HFFc6 (cell line): ENCODE measurements at regions not wholly inside any gene's neighbourhood (a gene's known extent, or its start where the extent isn't known, plus 50 kb on each side); places are given as distances from the start of the nearest gene placed in this dataset.

ENCODE experiments used
- DNase-seq: peaks from one replicate; pipeline ENCODE4 v3.0.0-alpha.2; 2018
- H3K27ac Mint-ChIP-seq: 2 replicates; pipeline ENCODE4 v1.8.0; 2020; ENCODE audit warnings: mild to moderate bottlenecking, mixed read lengths
- H3K27me3 Mint-ChIP-seq: 2 replicates; pipeline ENCODE4 v1.8.0; 2021; ENCODE audit warnings: mild to moderate bottlenecking, moderate library complexity, mixed read lengths; ENCODE audit not compliant: insufficient read depth
- H3K36me3 Mint-ChIP-seq: 2 replicates; pipeline ENCODE4 v1.8.0; 2021; ENCODE audit warnings: low read depth, mixed read lengths
- H3K4me1 Mint-ChIP-seq: 2 replicates; pipeline ENCODE4 v1.8.0; 2020; ENCODE audit warnings: low read depth, mixed read lengths
- H3K4me3 Mint-ChIP-seq: 2 replicates; pipeline ENCODE4 v1.8.0; 2020; ENCODE audit warnings: mild to moderate bottlenecking, moderate library complexity, mixed read lengths
- H3K9me3 Mint-ChIP-seq: 2 replicates; pipeline ENCODE4 v1.8.0; 2020; ENCODE audit warnings: mild to moderate bottlenecking, mixed read lengths
- CTCF ChIP-seq: fragments of 200-600 bp; sonication (generic); IDR thresholded peaks from 2 replicates; pipeline ENCODE4 v1.5.0; 2021; ENCODE audit warnings: antibody characterized with exemption, mild to moderate bottlenecking

- DNase-seq, result no peak
- H3K27ac Mint-ChIP-seq, result no peak overlapping the region
Measured at GRCh38 chr11:116650052-116650451, 122.7 kb downstream of the BUD13 start.

DNA sequence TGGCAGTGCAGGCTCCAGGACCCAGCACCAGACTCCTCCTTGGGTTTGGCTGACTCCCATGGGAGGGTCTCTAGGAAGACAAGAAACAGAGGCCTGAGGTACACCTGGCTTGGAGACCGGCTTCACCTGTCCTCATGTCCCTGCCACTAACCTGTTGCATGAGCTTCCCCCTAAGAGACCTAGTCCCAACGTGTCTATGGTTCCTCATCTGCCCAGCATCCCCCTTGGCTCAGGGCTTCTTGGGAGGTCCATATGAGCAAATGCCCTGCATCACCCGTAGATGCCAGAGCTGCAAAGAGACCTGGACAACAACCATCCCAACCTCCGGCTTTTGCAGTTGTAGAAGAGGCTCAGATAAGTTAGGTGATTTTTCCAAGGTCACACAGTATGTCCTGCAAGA lies 123.5 kb downstream of the BUD13 start:
- Mint-ChIP-seq H3K9me3 (no peaks in the 10 kb centered on the region), H3K4me1 (no peaks in the 10 kb centered on the region), H3K36me3 (no peaks in the 10 kb centered on the region), H3K27me3 (peaks cover 19% of the 10 kb centered on the region), H3K27ac (no peak overlapping the region), H3K4me3 (no peak overlapping the region)
- TF ChIP-seq CTCF, result no peak
- DNase-seq, result no peak

More at GRCh38 chr11:116650052-116650451, 122.7 kb downstream of the BUD13 start:
- no peak for TF ChIP-seq CTCF
- Mint-ChIP-seq H3K36me3 (no peaks in the 10 kb centered on the region), H3K4me1 (no peaks in the 10 kb centered on the region), H3K4me3 (no peak overlapping the region), H3K27me3 (peaks cover 19% of the 10 kb centered on the region), H3K9me3 (no peaks in the 10 kb centered on the region)

DNA sequence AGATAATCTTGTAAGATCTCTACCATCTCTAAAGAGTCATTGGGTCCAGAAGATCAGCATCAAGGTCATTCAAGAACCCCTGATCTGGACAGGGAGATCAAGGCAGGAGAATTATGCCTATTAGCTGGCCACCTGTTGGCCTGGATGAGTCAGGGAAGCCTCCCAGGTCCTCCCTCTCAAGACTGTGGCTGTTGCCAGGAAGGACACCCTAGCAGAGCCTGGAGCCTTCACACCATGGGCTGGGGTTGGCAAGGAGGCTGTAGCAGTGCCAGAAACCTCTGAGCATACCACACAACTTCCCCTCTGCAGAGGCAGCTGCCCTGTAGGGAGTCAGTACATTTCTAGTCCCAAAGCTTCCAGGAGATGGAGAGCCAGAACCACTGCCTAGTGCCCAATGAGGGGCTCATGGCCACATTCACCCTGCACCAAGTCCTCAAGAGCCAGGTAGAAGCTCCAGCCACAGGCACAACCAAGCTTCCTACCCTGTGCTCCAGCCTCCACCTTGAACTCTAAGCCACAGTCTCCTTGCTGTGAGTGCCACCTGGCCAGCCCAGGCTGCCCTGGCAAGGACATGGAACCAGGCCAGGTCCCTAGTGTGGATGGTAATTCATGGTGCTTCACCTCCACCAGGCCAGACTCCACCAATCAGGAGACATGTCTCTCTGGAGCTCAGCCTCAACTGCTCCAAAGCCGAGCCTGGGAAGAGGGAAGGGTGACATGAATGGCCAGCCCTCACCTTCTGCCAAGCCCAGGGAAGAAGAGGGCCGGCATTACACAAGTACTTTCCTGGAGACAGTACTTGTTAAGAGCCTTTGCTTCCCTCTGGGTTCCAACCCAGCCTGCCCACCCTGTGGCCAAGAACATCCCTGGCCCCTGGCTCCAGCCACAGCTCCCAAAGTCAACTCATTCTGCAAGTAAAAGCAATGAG lies 124.3 kb downstream of the BUD13 start:
- H3K27me3 Mint-ChIP-seq, result peaks cover 21% of the 10 kb centered on the region
- H3K36me3 Mint-ChIP-seq, result no peaks in the 10 kb centered on the region
- H3K4me1 Mint-ChIP-seq, result no peaks in the 10 kb centered on the region
- H3K9me3 Mint-ChIP-seq, result no peaks in the 10 kb centered on the region
- DNase-seq, result no peak
- no peak overlapping the region for H3K4me3 Mint-ChIP-seq
- H3K27ac Mint-ChIP-seq, result no peak overlapping the region
- TF ChIP-seq CTCF, result no peak

GRCh38 chr11:116647305-116648080 lies 125.3 kb downstream of the BUD13 start:
- no peak for TF ChIP-seq CTCF
- Mint-ChIP-seq H3K36me3 (no peaks in the 10 kb centered on the region), H3K27ac (no peak overlapping the region), H3K4me1 (no peaks in the 10 kb centered on the region), H3K9me3 (no peaks in the 10 kb centered on the region), H3K4me3 (no peak overlapping the region), H3K27me3 (peaks cover 20% of the 10 kb centered on the region)
- no peak for DNase-seq

GRCh38 chr11:116646191-116646590 lies 126.6 kb downstream of the BUD13 start:
- TF ChIP-seq CTCF, result no peak
- H3K4me3 Mint-ChIP-seq, result no peak overlapping the region
- no peak for DNase-seq
- no peaks in the 10 kb centered on the region for H3K9me3 Mint-ChIP-seq
- H3K27me3 Mint-ChIP-seq, result peaks cover 15% of the 10 kb centered on the region
- H3K27ac Mint-ChIP-seq, result no peak overlapping the region
- no peaks in the 10 kb centered on the region for H3K36me3 Mint-ChIP-seq
- no peaks in the 10 kb centered on the region for H3K4me1 Mint-ChIP-seq
